IMR-90 (cell line): ENCODE measurements at regions not wholly inside any gene's neighbourhood (a gene's known extent, or its start where the extent isn't known, plus 50 kb on each side); places are given as distances from the start of the nearest gene placed in this dataset.

Experiments used
- ATAC-seq: fragments of 200-7000 bp; cut with Tn5 transposase; 2 replicates; pipeline ENCODE4 v1.9.1; 2020; ENCODE audit warnings: low read depth, mild to moderate bottlenecking, moderate library complexity
- BruUV-seq: library from RNA; stranded (reverse); fragments of 400-500 nt; replicated peaks from 2 replicates; lab custom pipeline; 2021; lab: Mats Ljungman, UMichigan
- CTCF ChIA-PET: fragments of 300-600 bp; formaldehyde crosslinking; extraction: SDS; loops from one replicate; lab custom pipeline; 2021; ENCODE audit warnings: antibody characterized with exemption; lab: Yijun Ruan, JAX
- POLR2A ChIA-PET: fragments of 300-600 bp; sonication (Branson Sonifier 250); formaldehyde crosslinking; loops from one replicate; lab custom pipeline; 2022; ENCODE audit warnings: antibody characterized with exemption; ENCODE audit not compliant: unreplicated experiment; lab: Charles Lee
- DNase-seq: peaks from one replicate; pipeline ENCODE4 v3.0.0; 2013
- H2AFZ ChIP-seq: replicated peaks from 2 replicates; pipeline ENCODE3; 2013; ENCODE audit warnings: low read length, mild to moderate bottlenecking; ENCODE audit not compliant: poor library complexity
- H2AK5ac ChIP-seq: 2 replicates; pipeline ENCODE4 v1.6.1; 2013; ENCODE audit warnings: low read depth, low read length, inconsistent platforms
- H2AK9ac ChIP-seq: replicated peaks from 2 replicates; pipeline ENCODE3; 2013; ENCODE audit warnings: mild to moderate bottlenecking, low read depth, low read length, moderate library complexity; ENCODE audit not compliant: poor library complexity
- H2BK120ac ChIP-seq: 2 replicates; pipeline ENCODE4 v1.6.1; 2013; ENCODE audit warnings: low read depth, low read length, inconsistent platforms
- H2BK15ac ChIP-seq: 3 replicates; pipeline ENCODE4 v1.6.1; 2013; ENCODE audit warnings: low read depth, low read length, inconsistent platforms
- H2BK20ac ChIP-seq: 2 replicates; pipeline ENCODE4 v1.6.1; 2013; ENCODE audit warnings: low read depth, mild to moderate bottlenecking, inconsistent platforms, low read length, moderate library complexity
- H2BK5ac ChIP-seq: 2 replicates; pipeline ENCODE4 v1.6.1; 2013; ENCODE audit warnings: mild to moderate bottlenecking, low read depth, low read length, inconsistent platforms; ENCODE audit not compliant: poor library complexity, severe bottlenecking
- H3K14ac ChIP-seq: replicated peaks from 2 replicates; pipeline ENCODE4 v1.6.1; 2013; ENCODE audit warnings: low read depth, low read length, inconsistent platforms
- H3K18ac ChIP-seq: 2 replicates; pipeline ENCODE4 v1.6.1; 2013; ENCODE audit warnings: low read depth, low read length, control low read depth
- H3K23ac ChIP-seq: 2 replicates; pipeline ENCODE4 v1.6.1; 2013; ENCODE audit warnings: low read depth, low read length, inconsistent platforms
- H3K27ac ChIP-seq: 2 replicates; pipeline ENCODE4 v1.5.1; 2013; ENCODE audit warnings: mild to moderate bottlenecking, control low read depth, low read length; ENCODE audit not compliant: insufficient read depth
- H3K27me3 ChIP-seq: 2 replicates; pipeline ENCODE4 v1.6.1; 2013; ENCODE audit warnings: low read length; ENCODE audit not compliant: control insufficient read depth, insufficient read depth
- H3K36me3 ChIP-seq: 2 replicates; pipeline ENCODE4 v1.6.1; 2013; ENCODE audit warnings: low read length, mixed read lengths; ENCODE audit not compliant: control insufficient read depth, insufficient read depth
- H3K4ac ChIP-seq: 2 replicates; pipeline ENCODE4 v1.6.1; 2013; ENCODE audit warnings: low read depth, low read length, inconsistent platforms
- H3K4me1 ChIP-seq: 2 replicates; pipeline ENCODE4 v1.6.1; 2013; ENCODE audit warnings: low read length, mixed read lengths; ENCODE audit not compliant: control insufficient read depth, insufficient read depth
- H3K4me2 ChIP-seq: 2 replicates; pipeline ENCODE4 v1.6.1; 2013; ENCODE audit warnings: low read depth, mild to moderate bottlenecking, control low read depth, low read length, moderate library complexity
- H3K4me3 ChIP-seq: 2 replicates; pipeline ENCODE4 v1.5.1; 2013; ENCODE audit warnings: low read depth, mild to moderate bottlenecking, control low read depth, low read length, moderate library complexity; ENCODE audit not compliant: insufficient read depth
- H3K56ac ChIP-seq: 2 replicates; pipeline ENCODE4 v1.6.1; 2013; ENCODE audit warnings: low read length, inconsistent platforms; ENCODE audit not compliant: insufficient read depth; ENCODE audit errors: extremely low read depth
- H3K79me1 ChIP-seq, 2 experiments: 2 replicates each; pipeline ENCODE4 v1.6.1; 2013; ENCODE audit warnings: low read length in 2 of 2, inconsistent platforms in 1 of 2, low read depth in 1 of 2
- H3K9ac ChIP-seq: 2 replicates; pipeline ENCODE4 v1.6.1; 2013; ENCODE audit warnings: low read depth, low read length, control low read depth
- H3K9me1 ChIP-seq: 2 replicates; pipeline ENCODE4 v1.6.1; 2013; ENCODE audit warnings: low read length, inconsistent platforms; ENCODE audit not compliant: insufficient read depth
- H3K9me3 ChIP-seq: 2 replicates; pipeline ENCODE4 v1.6.1; 2013; ENCODE audit warnings: low read length; ENCODE audit not compliant: control insufficient read depth, insufficient read depth
- H4K20me1 ChIP-seq: 2 replicates; pipeline ENCODE4 v1.6.1; 2013; ENCODE audit warnings: low read length, inconsistent platforms; ENCODE audit not compliant: insufficient read depth
- H4K5ac ChIP-seq: 2 replicates; pipeline ENCODE4 v1.6.1; 2013; ENCODE audit warnings: mild to moderate bottlenecking, low read depth, low read length, control low read depth
- H4K8ac ChIP-seq, 2 experiments: 2 replicates each; pipeline ENCODE4 v1.6.1; 2013; ENCODE audit warnings: low read depth in 2 of 2, low read length in 2 of 2, control low read depth in 1 of 2, inconsistent platforms in 1 of 2
- H4K91ac ChIP-seq: 2 replicates; pipeline ENCODE4 v1.6.1; 2013; ENCODE audit warnings: low read depth, low read length, inconsistent platforms; ENCODE audit not compliant: insufficient read depth
- MAZ ChIP-seq: IDR thresholded peaks from 2 replicates; pipeline ENCODE4 v1.6.1; 2012; ENCODE audit warnings: low read depth, mild to moderate bottlenecking, low read length, improper control_type of control experiment, moderate library complexity, borderline replicate concordance
- WGBS, 2 experiments: methylation state at CpG; one replicate each; pipeline versions ENCODE4 v1.1.5 to v1.1.7; 2013; ENCODE audit warnings: missing lambda C conversion rate in 2 of 2; ENCODE audit not compliant: insufficient read length in 1 of 2; ENCODE audit errors: extremely low coverage in 2 of 2; 5-methylcytosine and 5-hydroxymethylcytosine counted together
- dilution Hi-C: fragments of 300-500 bp; cut with HindIII; formaldehyde crosslinking; loops from one replicate; pipeline ENCODE4 v1.14.3; 2018; ENCODE audit warnings: low sequenced_read_pairs; ENCODE audit not compliant: unreplicated experiment
- in situ Hi-C: fragments of 300-500 bp; cut with MboI; formaldehyde crosslinking; loops from 3 replicates; pipeline ENCODE4 v1.14.3; 2019; ENCODE audit warnings: low sequenced_read_pairs, inconsistent platforms, mixed read lengths
- intact Hi-C: fragments of 100-400 bp; cut with micrococcal nuclease; formaldehyde crosslinking; loops from 2 replicates; pipeline ENCODE4 v1.10.0; 2022

GRCh38 chr19:29067831-29068230 is 145.1 kb downstream of the UQCRFS1 start:
- H3K9ac ChIP-seq, result no peak overlapping the region
- no peak overlapping the region for H2BK5ac ChIP-seq
- no peak overlapping the region for H3K4ac ChIP-seq
- dilution Hi-C loops, result no loop called here
- H2BK120ac ChIP-seq, result no peak overlapping the region
- H3K79me1 ChIP-seq, result no peaks in the 10 kb centered on the region
- H4K5ac ChIP-seq, result no peak overlapping the region
- H3K27ac ChIP-seq, result no peak overlapping the region
- H2BK15ac ChIP-seq, result no peak overlapping the region
- H3K4me2 ChIP-seq, result no peak overlapping the region
- H3K4me3 ChIP-seq, result no peak overlapping the region
- H3K14ac ChIP-seq, result no peak overlapping the region
- H3K23ac ChIP-seq, result no peak overlapping the region
- no peak overlapping the region for H4K91ac ChIP-seq
- H4K20me1 ChIP-seq, result no peaks in the 10 kb centered on the region
- ChIA-PET POLR2A (interaction anchor here (0.6 kb wide), 1 partner anchor 340 kb away, joined by 6 read pairs; no protein-coding TSS in a partner anchor), CTCF (no interaction called here)
- H3K4me1 ChIP-seq, result no peaks in the 10 kb centered on the region
- H3K56ac ChIP-seq, result no peak overlapping the region
- intact Hi-C loops, result no loop called here
- no peaks in the 10 kb centered on the region for H3K36me3 ChIP-seq
- no peak overlapping the region for H4K8ac ChIP-seq
- DNase-seq (no peak), ATAC-seq (no peak)
- H3K18ac ChIP-seq, result no peak overlapping the region
- TF ChIP-seq MAZ, result no peak
- H3K9me1 ChIP-seq, result no peaks in the 10 kb centered on the region
- H3K27me3 ChIP-seq, result no peaks in the 10 kb centered on the region
- in situ Hi-C loops, result no loop called here
- H2AK9ac ChIP-seq, result no peak overlapping the region
- H2BK20ac ChIP-seq, result no peak overlapping the region
- H2AFZ ChIP-seq, result no peak overlapping the region
- no TSS peak for BruUV-seq
- no peak overlapping the region for H2AK5ac ChIP-seq
- no CpG with 5 or more reads among the region's 2 CpGs for WGBS, 2 experiments
- no peaks in the 10 kb centered on the region for H3K9me3 ChIP-seq
